Neural cell (in vitro differentiated cells): ENCODE measurements at regions not wholly inside any gene's neighbourhood (a gene's known extent, or its start where the extent isn't known, plus 50 kb on each side); places are given as distances from the start of the nearest gene placed in this dataset.

Source experiments
- H2AFZ ChIP-seq: fragments of 200-600, 300-800 bp; sonication (generic), shearing (Covaris generic); 2 replicates; pipeline ENCODE4 v1.6.0; 2014; ENCODE audit warnings: low read depth, mild to moderate bottlenecking, antibody characterized with exemption, low read length, moderate library complexity
- H3F3A ChIP-seq: fragments of 200-600 bp; shearing (Covaris generic); 2 replicates; pipeline ENCODE4 v1.6.1; 2016; ENCODE audit warnings: mild to moderate bottlenecking, moderate library complexity, mixed read lengths, antibody characterized with exemption, low read length; ENCODE audit not compliant: insufficient read depth, poor library complexity, severe bottlenecking
- H3K27ac ChIP-seq: fragments of 200-600, 300-800 bp; sonication (generic), shearing (Covaris generic); 2 replicates; pipeline ENCODE4 v1.5.1; 2014; ENCODE audit warnings: mild to moderate bottlenecking, low read length, moderate library complexity
- H3K27me3 ChIP-seq: fragments of 300-800, 200-600 bp; sonication (generic), shearing (Covaris generic); 2 replicates; pipeline ENCODE4 v1.6.0; 2014; ENCODE audit warnings: mild to moderate bottlenecking, low read depth, low read length, moderate library complexity; ENCODE audit not compliant: insufficient read depth
- H3K36me3 ChIP-seq: fragments of 300-800, 200-600 bp; sonication (generic), shearing (Covaris generic); 2 replicates; pipeline ENCODE4 v1.5.1; 2014; ENCODE audit warnings: mild to moderate bottlenecking, antibody characterized with exemption, low read length, moderate library complexity; ENCODE audit not compliant: insufficient read depth
- H3K4me2 ChIP-seq: fragments of 300-800, 200-600 bp; sonication (generic), shearing (Covaris generic); 2 replicates; pipeline ENCODE4 v1.6.0; 2014; ENCODE audit warnings: mild to moderate bottlenecking, low read length
- H3K4me3 ChIP-seq: fragments of 300-800, 200-600 bp; sonication (generic), shearing (Covaris generic); 2 replicates; pipeline ENCODE4 v1.5.1; 2014; ENCODE audit warnings: mild to moderate bottlenecking, low read length, moderate library complexity
- H3K79me2 ChIP-seq: fragments of 200-600 bp; shearing (Covaris generic); replicated peaks from 2 replicates; pipeline ENCODE4 v1.6.0; 2014; ENCODE audit warnings: mild to moderate bottlenecking, low read length, moderate library complexity; ENCODE audit not compliant: insufficient read depth
- H3K9ac ChIP-seq: fragments of 300-800, 200-600 bp; sonication (generic), shearing (Covaris generic); 2 replicates; pipeline ENCODE4 v1.6.1; 2016; ENCODE audit warnings: mild to moderate bottlenecking, low read length, mixed read lengths
- H3K9me2 ChIP-seq: fragments of 200-600 bp; shearing (Covaris generic); 2 replicates; pipeline ENCODE4 v1.6.1; 2016; ENCODE audit warnings: mild to moderate bottlenecking, low read length, mixed read lengths; ENCODE audit not compliant: insufficient read depth
- H3K9me3 ChIP-seq: fragments of 200-600, 300-800 bp; sonication (generic), shearing (Covaris generic); 2 replicates; pipeline ENCODE4 v1.6.1; 2016; ENCODE audit warnings: mild to moderate bottlenecking, mixed run types, low read length, moderate library complexity, mixed read lengths
- H4K20me1 ChIP-seq: fragments of 200-600 bp; shearing (Covaris generic); 2 replicates; pipeline ENCODE4 v1.6.1; 2016; ENCODE audit warnings: mild to moderate bottlenecking, mixed run types; ENCODE audit not compliant: insufficient read depth
- EP300 ChIP-seq: fragments of 450-650 bp; conservative IDR thresholded peaks from 2 replicates; pipeline ENCODE4 v1.6.1; 2014; ENCODE audit warnings: antibody characterized with exemption, mild to moderate bottlenecking, moderate library complexity; ENCODE audit not compliant: poor library complexity, severe bottlenecking
- EZH2 ChIP-seq: fragments of 200-600, 300-800 bp; shearing (Covaris generic), sonication (generic); IDR thresholded peaks from 2 replicates; pipeline ENCODE4 v1.6.1; 2014; ENCODE audit warnings: antibody characterized with exemption, low read length, borderline replicate concordance, mild to moderate bottlenecking; ENCODE audit not compliant: insufficient read depth, poor library complexity, severe bottlenecking
- MXI1 ChIP-seq: fragments of 450-650 bp; conservative IDR thresholded peaks from 2 replicates; pipeline ENCODE4 v1.6.1; 2014; ENCODE audit warnings: antibody characterized with exemption, mild to moderate bottlenecking; ENCODE audit not compliant: poor library complexity, severe bottlenecking
- POLR2AphosphoS5 ChIP-seq: IDR thresholded peaks from 2 replicates; pipeline ENCODE4 v1.6.1; 2012
- RAD21 ChIP-seq: fragments of 450-650 bp; conservative IDR thresholded peaks from 2 replicates; pipeline ENCODE4 v1.6.1; 2014; ENCODE audit warnings: antibody characterized with exemption, mild to moderate bottlenecking, moderate library complexity
- SMC3 ChIP-seq: fragments of 450-650 bp; conservative IDR thresholded peaks from 2 replicates; pipeline ENCODE4 v1.6.1; 2014; ENCODE audit warnings: antibody characterized with exemption, mild to moderate bottlenecking, moderate library complexity; ENCODE audit not compliant: poor library complexity
- TAF1 ChIP-seq: IDR thresholded peaks from 2 replicates; pipeline ENCODE4 v1.6.1; 2012; ENCODE audit warnings: low read depth
- TF ChIP-seq, protein P1 (sequence below): fragments of 450-650 bp; IDR thresholded peaks from 2 replicates; pipeline ENCODE4 v1.5.1; 2014; ENCODE audit warnings: antibody characterized with exemption, mild to moderate bottlenecking, moderate library complexity; ENCODE audit not compliant: poor library complexity, severe bottlenecking
- TF ChIP-seq, protein P2 (sequence below): IDR thresholded peaks from 2 replicates; pipeline ENCODE4 v1.6.1; 2012; ENCODE audit warnings: borderline replicate concordance

- Histone ChIP-seq H3K27ac (no peak overlapping the region), H3K79me2 (no peaks in the 10 kb centered on the region), H3K9me2 (no peaks in the 10 kb centered on the region), H3K27me3 (no peaks in the 10 kb centered on the region), H2AFZ (no peak overlapping the region), H3K4me3 (no peak overlapping the region), H3K36me3 (no peaks in the 10 kb centered on the region), H3F3A (no peaks in the 10 kb centered on the region), H4K20me1 (no peaks in the 10 kb centered on the region), H3K9me3 (no peaks in the 10 kb centered on the region), H3K9ac (no peak overlapping the region), H3K4me2 (no peak overlapping the region)
- TF ChIP-seq, protein P1, sequence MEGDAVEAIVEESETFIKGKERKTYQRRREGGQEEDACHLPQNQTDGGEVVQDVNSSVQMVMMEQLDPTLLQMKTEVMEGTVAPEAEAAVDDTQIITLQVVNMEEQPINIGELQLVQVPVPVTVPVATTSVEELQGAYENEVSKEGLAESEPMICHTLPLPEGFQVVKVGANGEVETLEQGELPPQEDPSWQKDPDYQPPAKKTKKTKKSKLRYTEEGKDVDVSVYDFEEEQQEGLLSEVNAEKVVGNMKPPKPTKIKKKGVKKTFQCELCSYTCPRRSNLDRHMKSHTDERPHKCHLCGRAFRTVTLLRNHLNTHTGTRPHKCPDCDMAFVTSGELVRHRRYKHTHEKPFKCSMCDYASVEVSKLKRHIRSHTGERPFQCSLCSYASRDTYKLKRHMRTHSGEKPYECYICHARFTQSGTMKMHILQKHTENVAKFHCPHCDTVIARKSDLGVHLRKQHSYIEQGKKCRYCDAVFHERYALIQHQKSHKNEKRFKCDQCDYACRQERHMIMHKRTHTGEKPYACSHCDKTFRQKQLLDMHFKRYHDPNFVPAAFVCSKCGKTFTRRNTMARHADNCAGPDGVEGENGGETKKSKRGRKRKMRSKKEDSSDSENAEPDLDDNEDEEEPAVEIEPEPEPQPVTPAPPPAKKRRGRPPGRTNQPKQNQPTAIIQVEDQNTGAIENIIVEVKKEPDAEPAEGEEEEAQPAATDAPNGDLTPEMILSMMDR: no peak
- TF ChIP-seq TAF1: no peak
- no peak for TF ChIP-seq EZH2
- TF ChIP-seq, protein P2, sequence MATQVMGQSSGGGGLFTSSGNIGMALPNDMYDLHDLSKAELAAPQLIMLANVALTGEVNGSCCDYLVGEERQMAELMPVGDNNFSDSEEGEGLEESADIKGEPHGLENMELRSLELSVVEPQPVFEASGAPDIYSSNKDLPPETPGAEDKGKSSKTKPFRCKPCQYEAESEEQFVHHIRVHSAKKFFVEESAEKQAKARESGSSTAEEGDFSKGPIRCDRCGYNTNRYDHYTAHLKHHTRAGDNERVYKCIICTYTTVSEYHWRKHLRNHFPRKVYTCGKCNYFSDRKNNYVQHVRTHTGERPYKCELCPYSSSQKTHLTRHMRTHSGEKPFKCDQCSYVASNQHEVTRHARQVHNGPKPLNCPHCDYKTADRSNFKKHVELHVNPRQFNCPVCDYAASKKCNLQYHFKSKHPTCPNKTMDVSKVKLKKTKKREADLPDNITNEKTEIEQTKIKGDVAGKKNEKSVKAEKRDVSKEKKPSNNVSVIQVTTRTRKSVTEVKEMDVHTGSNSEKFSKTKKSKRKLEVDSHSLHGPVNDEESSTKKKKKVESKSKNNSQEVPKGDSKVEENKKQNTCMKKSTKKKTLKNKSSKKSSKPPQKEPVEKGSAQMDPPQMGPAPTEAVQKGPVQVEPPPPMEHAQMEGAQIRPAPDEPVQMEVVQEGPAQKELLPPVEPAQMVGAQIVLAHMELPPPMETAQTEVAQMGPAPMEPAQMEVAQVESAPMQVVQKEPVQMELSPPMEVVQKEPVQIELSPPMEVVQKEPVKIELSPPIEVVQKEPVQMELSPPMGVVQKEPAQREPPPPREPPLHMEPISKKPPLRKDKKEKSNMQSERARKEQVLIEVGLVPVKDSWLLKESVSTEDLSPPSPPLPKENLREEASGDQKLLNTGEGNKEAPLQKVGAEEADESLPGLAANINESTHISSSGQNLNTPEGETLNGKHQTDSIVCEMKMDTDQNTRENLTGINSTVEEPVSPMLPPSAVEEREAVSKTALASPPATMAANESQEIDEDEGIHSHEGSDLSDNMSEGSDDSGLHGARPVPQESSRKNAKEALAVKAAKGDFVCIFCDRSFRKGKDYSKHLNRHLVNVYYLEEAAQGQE: no peak
- TF ChIP-seq EP300: no peak
- TF ChIP-seq SMC3: no peak
- TF ChIP-seq RAD21: no peak
- TF ChIP-seq POLR2AphosphoS5: no peak
- no peak for TF ChIP-seq MXI1
These were observed 83.5 kb upstream of the BCL6 start for GRCh38 chr3:187828579-187829452.

DNA sequence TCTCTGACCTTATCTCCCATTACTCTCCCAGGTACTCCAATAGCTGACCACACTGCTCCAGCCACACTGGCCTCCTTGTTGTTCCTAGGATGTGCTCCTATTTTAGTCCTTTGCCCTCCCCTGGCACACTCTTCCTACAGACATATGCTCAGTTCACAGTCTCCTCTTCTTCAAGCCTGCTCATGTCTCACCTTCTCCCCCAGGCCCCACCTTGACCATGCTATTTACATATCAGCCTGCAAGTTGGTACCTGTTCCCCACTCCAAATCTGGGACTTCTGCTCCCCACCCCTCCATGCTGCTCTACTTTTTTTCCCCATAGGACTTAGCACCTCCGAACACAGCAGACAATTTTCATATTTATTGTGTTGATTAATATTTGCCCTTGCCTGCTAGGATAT is 84.9 kb upstream of the BCL6 start:
- no peak overlapping the region for H2AFZ ChIP-seq
- no peak for TF ChIP-seq RAD21
- TF ChIP-seq SMC3: no peak
- no peak for TF ChIP-seq POLR2AphosphoS5
- TF ChIP-seq MXI1: no peak
- TF ChIP-seq, protein P1: no peak
- TF ChIP-seq EP300: no peak
- TF ChIP-seq, protein P2: no peak
- TF ChIP-seq EZH2: no peak
- no peak for TF ChIP-seq TAF1
- no peak overlapping the region for H3K4me2 ChIP-seq
- H3K27me3 ChIP-seq: no peaks in the 10 kb centered on the region
- H3K27ac ChIP-seq: no peak overlapping the region
- no peaks in the 10 kb centered on the region for H3K9me3 ChIP-seq
- H3K4me3 ChIP-seq: no peak overlapping the region
- no peak overlapping the region for H3K9ac ChIP-seq
- H4K20me1 ChIP-seq: no peaks in the 10 kb centered on the region
- no peaks in the 10 kb centered on the region for H3K9me2 ChIP-seq
- no peaks in the 10 kb centered on the region for H3K79me2 ChIP-seq
- H3K36me3 ChIP-seq: no peaks in the 10 kb centered on the region
- H3F3A ChIP-seq: no peaks in the 10 kb centered on the region
